CD4-positive, alpha-beta T cell treated with Interleukin-17A for 1 hour (primary cell): ENCODE measurements at regions not wholly inside any gene's neighbourhood (a gene's known extent, or its start where the extent isn't known, plus 50 kb on each side); places are given as distances from the start of the nearest gene placed in this dataset.
A peak's percentile ranks its signal among the peaks of the same experiment; 100 is the strongest.
"Not testable (repeated sequence)": the region's sequence is repeated elsewhere in the genome, so short reads cannot be mapped to it uniquely, and the experiment has no call there.

Source experiments
- DNase-seq: peaks from one replicate; pipeline ENCODE4 v3.0.0-alpha.2; 2020

GRCh38 chr2:64252251-64252978 is 108.2 kb upstream of the PELI1 start:
- not testable (repeated sequence) for DNase-seq

- not testable (repeated sequence) for DNase-seq
Observed at GRCh38 chr2:64253421-64253820, 109.2 kb upstream of the PELI1 start.

GRCh38 chr2:64258566-64258965 is 114.3 kb upstream of the PELI1 start:
- DNase-seq: no peak

DNA sequence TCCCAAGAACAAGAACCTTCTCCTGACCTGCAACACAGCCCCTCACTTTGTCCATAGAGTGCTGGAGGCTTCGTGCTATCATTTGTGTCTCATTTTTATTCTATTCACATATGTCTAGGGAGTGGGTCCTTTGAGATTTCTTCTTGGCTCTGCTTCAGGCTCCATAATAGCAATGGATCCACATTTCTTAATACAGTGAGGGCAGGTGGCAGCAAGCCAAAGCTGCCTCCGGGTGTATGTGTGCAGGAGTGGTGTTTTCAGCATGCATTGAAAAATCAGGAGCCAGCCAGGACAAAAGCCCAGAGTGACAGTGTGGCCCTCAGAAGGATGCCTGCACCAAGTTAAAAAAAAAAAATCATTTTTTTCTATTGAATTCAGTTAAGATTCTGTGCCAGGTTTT is 115.1 kb upstream of the PELI1 start:
- no peak for DNase-seq

GRCh38 chr2:64260093-64260803 is 116.0 kb upstream of the PELI1 start:
- no peak for DNase-seq

DNA sequence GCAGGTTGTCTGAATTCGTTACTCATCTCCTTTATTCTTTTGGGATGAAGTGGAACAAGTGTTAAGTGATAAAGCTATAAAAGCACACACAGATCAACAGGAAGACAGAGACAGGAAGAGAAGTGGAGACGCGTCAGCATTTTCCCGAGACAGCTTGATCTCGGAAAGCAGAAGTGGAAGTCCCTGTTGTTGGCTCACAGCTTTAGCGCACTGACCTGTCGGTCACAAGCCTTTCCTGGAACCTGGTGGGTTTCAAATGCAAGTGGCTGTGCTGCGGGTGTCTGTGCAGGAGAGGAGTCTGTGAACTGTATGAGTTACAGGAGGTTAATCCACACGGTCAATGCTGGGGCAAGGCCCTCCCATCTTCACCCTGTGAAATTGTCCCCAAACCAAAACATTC is 116.6 kb upstream of the PELI1 start:
- DNase-seq: peak; percentile 40

DNA sequence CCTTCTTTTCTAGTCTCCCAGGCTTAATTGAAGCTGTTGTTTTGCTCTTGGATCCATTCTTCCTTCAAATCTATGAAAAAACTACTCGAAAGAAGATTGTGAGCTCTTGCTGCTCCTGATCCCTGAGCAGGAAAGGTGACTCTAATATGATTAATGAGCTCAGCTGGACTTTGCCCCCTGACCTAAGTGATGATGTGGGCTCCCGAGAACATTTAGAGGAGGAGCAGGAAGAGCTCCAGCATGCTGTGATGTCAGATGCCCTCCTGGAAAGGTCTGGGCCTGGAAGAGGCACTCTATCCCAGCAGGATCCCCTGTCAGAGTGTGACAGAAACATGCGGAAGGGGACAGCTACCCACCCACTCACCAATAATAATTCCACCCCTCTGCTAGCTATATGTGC is 117.9 kb upstream of the PELI1 start:
- no peak for DNase-seq

DNA sequence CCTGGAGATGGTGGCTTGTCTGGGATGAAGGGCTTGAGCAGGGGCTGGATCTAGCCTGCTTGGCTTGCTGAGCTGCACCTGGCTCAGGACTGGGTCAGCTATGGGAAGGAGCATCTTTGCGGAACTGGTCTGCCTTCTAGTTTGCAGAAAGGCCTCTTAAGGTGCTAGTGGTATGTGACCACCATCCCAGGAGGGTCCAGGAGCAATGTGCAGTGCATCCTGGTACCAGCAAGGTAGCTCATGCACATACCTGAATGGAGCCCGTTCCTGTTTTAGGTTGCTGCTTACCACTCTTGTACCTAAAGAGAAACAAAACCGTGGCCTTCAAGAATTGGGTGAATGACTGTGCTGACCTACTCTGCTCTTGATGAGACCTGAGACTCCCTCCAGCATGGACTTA is 118.6 kb upstream of the PELI1 start:
- DNase-seq: no peak

DNA sequence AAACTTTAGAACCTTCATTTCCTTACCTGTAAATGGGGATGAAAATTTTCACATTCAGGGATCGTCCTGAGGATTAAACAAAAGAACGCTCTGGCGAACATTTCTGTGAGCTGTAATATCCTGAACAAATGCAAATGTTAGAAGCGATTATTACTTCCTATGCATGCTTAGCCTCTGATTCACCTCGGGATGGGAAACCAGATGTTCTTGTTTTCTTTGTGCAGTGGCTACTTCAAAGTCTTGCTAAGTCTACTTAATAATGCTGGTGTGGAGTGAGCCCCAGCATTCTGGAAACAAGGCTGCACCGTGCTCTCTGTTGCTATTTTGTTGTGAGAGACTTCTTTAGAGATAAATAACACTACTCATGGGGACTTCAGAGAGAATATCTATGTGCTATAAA is 119.1 kb upstream of the PELI1 start:
- DNase-seq: no peak

GRCh38 chr2:64267699-64268098 is 123.5 kb upstream of the PELI1 start:
- no peak for DNase-seq

- DNase-seq: no peak
Observed at GRCh38 chr2:64268330-64269048, 124.3 kb upstream of the PELI1 start.

- peak; percentile 29 for DNase-seq
Observed at GRCh38 chr2:64273524-64274398, 129.5 kb upstream of the PELI1 start.

DNA sequence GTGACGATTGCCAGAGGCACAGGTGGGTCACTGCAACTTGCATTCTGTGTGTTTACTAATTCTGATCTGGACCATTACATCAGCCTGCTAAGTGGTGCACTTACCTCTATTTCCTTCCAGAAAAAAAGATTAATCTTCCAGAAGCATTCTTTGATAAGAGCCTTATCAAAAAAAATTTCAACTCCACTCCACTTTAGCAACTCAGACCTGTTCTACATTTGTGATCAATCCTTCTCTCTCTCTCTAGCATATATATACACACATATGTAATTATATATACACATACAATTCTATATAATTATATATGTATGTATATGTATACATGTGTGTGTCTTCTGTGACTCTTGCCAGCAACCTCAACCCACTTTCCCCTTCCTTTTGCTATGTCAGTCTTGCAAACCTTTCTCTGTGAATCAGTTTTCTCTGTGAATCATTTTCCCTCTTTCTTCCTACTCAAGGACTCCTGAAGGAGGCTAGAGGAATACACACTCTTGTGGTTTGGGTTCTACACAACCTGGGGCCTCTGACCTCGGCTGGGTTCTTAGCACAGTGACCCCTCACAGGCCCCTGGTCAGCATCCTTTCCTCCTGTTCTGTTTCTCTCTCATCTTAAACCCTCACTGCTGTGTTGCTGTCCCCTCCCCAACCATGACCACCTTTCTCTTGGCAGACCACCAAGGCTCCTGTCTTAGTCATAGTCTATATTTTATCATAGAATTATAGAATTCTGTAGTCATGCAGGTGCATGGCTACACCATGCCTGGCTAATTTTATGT is 130.4 kb upstream of the PELI1 start:
- DNase-seq: no peak

GRCh38 chr2:64275174-64275466 is 130.9 kb upstream of the PELI1 start:
- DNase-seq: no peak

DNA sequence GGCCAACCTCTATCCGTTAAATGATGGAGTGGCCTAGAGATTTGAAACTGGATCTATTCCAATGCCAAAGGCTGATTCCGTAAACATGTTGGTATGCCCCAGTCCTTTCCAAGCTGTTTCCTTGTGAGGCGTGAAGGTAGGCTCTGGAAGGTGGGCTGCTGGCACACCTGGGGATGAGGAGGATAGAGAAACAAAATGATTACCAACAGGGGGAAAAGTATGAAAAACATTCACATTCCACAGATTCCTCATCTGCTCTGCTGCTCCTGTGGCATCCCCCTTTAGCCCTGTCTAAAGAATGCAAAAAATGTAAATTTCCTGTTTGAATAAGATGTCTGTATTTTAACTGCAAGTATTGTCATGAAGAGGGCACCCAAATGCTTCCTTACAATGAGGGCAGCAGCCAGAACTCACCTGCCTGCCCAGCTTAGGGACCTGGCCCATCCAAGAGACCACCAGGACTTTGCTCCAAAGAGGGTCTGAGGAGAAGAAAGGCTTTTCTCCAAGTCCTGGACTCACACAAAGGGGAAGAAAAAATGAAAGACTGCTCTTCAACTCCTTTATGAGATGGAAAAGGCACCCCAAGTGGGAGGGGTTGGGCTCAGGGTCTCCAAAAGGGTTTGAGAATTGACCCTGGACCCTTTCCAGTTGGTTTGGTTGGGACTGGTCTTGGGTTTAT is 132.3 kb upstream of the PELI1 start:
- DNase-seq: no peak

DNA sequence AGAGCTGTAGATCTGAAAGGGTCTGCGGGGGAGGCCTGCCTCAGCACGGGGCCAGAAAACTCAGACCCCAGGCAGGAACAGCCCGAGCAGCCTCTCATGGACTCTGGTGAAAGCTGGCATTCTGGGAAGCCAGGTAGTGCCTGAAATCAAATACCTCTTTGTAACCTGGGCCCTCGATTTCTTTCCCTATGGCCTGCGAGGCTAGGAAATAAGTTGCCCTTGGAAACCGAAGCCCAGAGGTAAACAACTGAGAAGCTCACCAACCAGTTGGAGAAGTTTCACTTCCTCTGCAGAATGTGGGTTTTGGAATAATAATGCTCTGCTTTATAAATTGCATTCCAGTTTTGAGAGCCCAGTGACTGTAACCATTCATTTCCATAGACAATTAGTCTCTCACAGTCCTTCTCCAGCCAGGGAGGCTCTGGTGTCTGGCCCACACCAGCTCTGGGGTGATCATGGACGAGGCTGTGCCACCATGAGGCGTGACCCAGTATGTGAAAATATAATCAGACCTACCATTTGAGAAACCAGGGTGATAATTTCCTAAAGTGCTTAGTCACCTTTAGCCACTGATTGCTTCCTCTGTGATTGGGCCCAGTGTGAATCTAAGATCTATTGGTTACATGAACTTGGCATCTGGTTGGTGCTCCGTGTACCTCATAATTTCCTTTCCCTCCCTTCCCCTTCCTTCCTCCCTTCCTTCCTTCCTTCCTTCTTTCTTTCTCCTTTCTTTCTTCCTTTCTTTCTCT is 133.1 kb upstream of the PELI1 start:
- peak; percentile 31 for DNase-seq

DNA sequence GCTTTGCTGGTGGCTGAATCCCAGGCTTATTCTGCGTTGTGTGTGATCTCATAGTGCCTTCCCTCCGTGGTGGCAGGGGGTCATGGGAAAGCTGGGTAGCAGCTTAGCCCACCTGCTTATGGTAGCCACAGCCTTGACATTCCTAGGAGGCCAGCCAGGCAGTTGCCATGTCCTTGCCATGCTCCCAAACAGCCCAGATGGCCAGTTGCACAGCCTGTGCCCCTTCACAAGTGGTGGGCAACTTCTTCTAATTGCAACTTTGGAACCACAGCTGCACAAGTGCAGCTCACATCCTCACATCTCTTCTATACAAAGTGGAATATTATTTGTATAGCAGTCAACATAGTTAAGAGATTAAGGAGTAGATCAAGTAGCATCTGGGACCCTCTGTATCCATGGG is 136.6 kb upstream of the PELI1 start:
- not testable (repeated sequence) for DNase-seq

- no peak for DNase-seq
Observed at GRCh38 chr2:64283006-64283570, 138.9 kb upstream of the PELI1 start.

DNA sequence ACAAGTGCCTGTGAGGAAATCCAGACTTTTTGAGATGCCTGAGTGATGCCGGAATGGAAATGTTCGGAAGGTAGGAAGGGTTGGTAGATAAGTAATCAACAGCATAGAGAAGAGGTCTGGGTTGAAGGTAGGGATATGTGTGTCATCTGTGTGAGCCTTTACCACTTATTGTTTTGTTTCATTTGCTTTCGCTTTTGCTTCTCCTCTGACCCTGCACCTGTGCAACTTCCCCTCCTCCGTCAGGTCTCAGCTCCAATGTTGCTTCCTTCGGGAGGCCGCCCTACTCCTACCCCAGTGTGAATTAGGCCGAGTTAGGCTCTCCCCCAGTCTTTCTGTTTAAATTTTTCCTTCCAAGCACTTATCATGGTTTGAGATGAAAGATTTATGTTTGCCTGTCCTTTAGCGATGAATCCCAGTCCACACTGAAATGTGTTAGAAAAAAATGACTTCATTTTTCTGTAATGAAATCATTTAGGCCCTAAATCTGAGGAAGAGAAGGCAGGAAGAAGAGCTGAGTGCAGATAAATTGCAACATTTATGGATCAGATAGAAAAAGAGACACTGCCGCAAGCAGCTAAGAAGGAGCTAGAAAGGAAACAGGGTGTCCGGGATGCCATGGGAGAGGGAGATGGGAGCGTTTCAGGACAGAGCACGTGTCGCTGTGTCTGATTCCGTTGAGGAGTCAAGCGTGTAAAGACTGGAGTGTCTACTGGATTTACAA is 139.6 kb upstream of the PELI1 start:
- peak; percentile 52 for DNase-seq

DNA sequence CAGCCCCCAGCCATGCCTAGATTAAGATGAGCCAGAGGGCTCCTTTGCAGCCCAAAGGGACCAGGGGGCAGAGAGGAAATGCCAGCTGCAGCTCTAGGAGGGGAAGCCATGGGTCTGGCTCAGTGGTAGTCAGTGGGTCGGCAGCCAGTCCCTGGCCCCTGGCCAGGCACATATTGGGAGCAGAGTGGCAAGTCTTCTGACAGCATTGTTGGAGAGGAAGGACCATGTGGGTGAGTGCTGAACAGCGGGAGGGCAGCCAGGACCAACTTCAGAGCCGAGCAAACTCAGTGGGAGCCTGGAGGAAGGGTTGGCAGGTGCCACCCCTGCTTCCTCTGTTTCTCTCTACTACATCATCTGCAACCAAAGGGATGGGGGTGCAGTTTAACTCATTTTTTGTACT is 140.5 kb upstream of the PELI1 start:
- no peak for DNase-seq
